ENCODE measurements at regions not wholly inside any gene's neighbourhood (a gene's known extent, or its start where the extent isn't known, plus 50 kb on each side); places are given as distances from the start of the nearest gene placed in this dataset.

DNA sequence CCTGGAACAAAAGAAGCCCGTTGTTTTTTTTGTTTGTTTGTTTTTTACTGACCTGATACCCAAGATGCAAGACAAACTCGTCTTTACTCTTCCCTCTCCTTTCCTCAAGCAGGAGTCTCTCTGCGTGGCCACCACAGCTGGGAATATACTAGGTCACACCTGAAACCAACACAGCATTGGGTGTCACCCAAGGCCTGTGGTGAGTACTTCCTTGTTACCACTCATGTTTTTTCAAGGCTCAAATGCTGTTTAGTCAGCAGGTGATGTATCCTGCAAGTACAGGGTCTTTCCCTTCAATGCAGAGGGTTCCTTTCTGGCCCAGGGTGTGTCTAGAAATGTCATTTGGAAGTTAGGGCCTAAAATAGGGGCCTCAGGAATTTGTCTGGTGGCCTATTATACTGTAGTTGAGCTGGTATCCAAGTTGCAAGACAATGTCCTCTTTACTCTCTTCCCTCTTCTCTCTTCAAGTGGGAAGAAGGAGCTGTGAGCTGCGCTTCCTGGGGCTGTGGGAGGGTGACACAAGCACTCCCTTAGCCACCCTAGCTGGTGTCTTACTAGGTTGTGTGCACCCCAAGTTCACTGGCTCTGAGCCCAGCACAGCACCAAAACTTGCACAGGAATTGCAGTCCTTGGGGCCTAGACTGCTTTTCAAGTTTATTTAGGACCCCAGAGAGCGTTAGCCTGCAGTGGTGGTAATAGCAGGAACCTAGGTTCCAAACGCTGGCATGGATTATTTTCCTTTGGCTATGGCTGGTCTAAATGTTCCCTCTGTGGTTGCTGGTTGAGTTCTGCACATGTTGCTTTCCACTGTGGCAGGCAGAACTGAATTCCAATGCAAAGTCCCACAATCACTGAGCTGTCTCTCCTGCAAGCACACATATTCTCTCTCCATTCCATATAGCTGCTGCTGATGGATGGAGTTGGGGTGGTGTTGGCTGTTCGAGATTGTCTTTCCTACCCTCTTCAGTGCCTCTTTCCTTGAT lies 91.4 kb upstream of the LYPLAL1 start:
- TF ChIP-seq CEBPG (CRISPR knock-in tag; IDR thresholded peaks at IDR 0.05): no peak
- no peak for TF ChIP-seq CEBPG (tag; conservative IDR thresholded peaks at IDR 0.05 in 1 of 2, IDR thresholded peaks at IDR 0.05 in 1 of 2)
- TF ChIP-seq, protein P1, sequence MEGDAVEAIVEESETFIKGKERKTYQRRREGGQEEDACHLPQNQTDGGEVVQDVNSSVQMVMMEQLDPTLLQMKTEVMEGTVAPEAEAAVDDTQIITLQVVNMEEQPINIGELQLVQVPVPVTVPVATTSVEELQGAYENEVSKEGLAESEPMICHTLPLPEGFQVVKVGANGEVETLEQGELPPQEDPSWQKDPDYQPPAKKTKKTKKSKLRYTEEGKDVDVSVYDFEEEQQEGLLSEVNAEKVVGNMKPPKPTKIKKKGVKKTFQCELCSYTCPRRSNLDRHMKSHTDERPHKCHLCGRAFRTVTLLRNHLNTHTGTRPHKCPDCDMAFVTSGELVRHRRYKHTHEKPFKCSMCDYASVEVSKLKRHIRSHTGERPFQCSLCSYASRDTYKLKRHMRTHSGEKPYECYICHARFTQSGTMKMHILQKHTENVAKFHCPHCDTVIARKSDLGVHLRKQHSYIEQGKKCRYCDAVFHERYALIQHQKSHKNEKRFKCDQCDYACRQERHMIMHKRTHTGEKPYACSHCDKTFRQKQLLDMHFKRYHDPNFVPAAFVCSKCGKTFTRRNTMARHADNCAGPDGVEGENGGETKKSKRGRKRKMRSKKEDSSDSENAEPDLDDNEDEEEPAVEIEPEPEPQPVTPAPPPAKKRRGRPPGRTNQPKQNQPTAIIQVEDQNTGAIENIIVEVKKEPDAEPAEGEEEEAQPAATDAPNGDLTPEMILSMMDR (IDR thresholded peaks at IDR 0.05 in 2 of 3, conservative IDR thresholded peaks at IDR 0.05 in 1 of 3; ENCODE audit: insufficient read depth in 2 of 3, low read depth in 1 of 3, low read length in 3 of 3): no peak
- TF ChIP-seq FOXJ3 (CRISPR knock-in tag; IDR thresholded peaks at IDR 0.05): no peak
- no peak for TF ChIP-seq ZNF140 (CRISPR knock-in tag; IDR thresholded peaks at IDR 0.05)
- no peak for TF ChIP-seq EGR1 (conservative IDR thresholded peaks at IDR 0.05)
- no peak for TF ChIP-seq CBFB (CRISPR knock-in tag; IDR thresholded peaks at IDR 0.05)
- TF ChIP-seq ADNP (tag; IDR thresholded peaks at IDR 0.05): no peak
- TF ChIP-seq ARID1B (IDR thresholded peaks at IDR 0.05): no peak
- no peak for TF ChIP-seq TARDBP (IDR thresholded peaks at IDR 0.05)
- no peak for TF ChIP-seq SMARCC2 (IDR thresholded peaks at IDR 0.05; ENCODE audit: low read depth)
